ENCODE measurements at regions not wholly inside any gene's neighbourhood (a gene's known extent, or its start where the extent isn't known, plus 50 kb on each side); places are given as distances from the start of the nearest gene placed in this dataset.
A peak's percentile ranks its signal among the peaks of the same experiment; 100 is the strongest.

DNA sequence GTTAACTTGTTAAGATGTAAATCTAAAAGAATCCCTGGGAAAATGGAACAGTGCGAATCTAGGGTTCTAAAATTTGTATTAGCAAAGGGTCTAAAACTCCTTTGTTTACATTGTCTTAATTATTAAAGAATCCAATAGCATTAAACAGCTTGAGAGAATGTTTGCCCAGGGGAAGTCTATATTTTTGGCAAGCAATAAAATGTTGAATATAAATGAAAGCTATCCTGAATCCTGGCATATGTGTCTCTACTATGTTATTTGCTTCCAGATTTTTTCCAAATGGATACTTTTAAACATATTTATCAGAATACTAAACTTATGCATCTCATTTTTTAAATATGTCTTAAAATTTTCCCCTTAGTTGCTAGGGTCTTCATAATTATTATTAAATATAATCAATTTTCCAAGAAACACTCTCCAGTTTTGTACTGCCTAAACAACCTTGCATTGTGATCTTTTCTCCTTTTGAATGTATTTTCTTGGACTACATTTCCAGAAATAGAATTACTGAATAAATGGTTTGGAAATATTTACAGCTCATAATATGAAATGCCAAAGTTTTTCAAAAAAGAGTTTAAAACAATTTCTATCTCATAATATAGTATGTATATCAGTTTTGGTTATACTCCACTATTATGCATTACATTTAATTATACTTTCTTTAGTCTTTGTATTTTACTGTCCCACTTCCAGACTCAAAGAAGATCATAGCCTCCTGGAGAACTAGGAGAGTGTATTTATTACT is 304.8 kb downstream of the USP25 start:
- Histone ChIP-seq H3K27ac (no peak overlapping the region), H3K79me2 (ENCODE audit: insufficient read depth) (no peaks in the 10 kb centered on the region), H3F3A (ENCODE audit: insufficient read depth) (no peaks in the 10 kb centered on the region), H3K9ac (no peak overlapping the region), H3K4me1 (ENCODE audit: insufficient read depth) (no peaks in the 10 kb centered on the region), H3K9me3 (ENCODE audit: low read depth) (no peaks in the 10 kb centered on the region), H3K4me2 (ENCODE audit: unreplicated experiment) (no peak overlapping the region), H2AFZ (0 out of 2 replicates have a peak overlapping the region, but pooled peaks have one; percentile 8), H3K36me3 (ENCODE audit: low read depth) (no peaks in the 10 kb centered on the region), H3K9me2 (ENCODE audit: insufficient read depth) (no peaks in the 10 kb centered on the region; the same call in 1 of the 2 replicates), H3K4me3 (no peak overlapping the region), H4K20me1 (ENCODE audit: insufficient read depth) (no peaks in the 10 kb centered on the region), H3K27me3 (replicated peaks; ENCODE audit: insufficient read depth) (no peaks in the 10 kb centered on the region)
- in situ Hi-C loops (cut with MboI), result no loop called here
- 14 to 20% methylated on average over 1 of the region's 1 CpG for WGBS, 2 experiments (ENCODE audit: low coverage in 1 of 2, low lambda C conversion rate in 2 of 2, missing lambda C conversion rate in 2 of 2)
- no peak for TF ChIP-seq EZH2 (IDR thresholded peaks at IDR 0.05; ENCODE audit: insufficient read depth, poor library complexity, severe bottlenecking)
- no peak for DNase-seq

DNA sequence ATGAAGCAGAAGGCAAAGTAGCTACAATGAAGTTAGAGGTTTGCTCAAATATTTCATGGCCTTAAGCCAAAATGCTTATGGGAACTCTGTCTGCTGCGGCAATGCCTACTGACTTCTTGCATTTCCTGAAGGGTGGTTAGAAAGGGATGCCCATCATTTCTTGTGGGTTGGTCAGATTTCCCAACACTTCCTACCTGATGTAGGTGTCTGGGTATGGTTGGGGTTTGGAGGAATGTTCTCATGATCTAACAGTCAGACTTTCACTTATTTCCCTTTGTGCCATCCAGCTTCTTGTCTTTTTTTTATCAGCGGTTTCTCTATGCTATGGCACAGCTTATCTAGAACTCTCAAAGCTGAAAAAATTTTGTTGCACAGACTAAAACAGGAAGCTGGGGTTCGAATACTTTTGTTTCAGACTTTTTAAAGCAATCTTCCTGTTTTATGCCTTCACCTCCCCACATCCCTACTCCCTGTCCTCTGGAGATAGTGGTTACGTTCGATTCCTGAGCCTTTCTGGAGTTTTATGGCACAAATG is 307.7 kb downstream of the USP25 start:
- Histone ChIP-seq H3K4me1 (ENCODE audit: insufficient read depth) (no peaks in the 10 kb centered on the region), H3K27me3 (replicated peaks; ENCODE audit: insufficient read depth) (no peaks in the 10 kb centered on the region)
- no peak for TF ChIP-seq EZH2phosphoT487 (IDR thresholded peaks at IDR 0.05; ENCODE audit: insufficient read depth, low read depth)
- TF ChIP-seq EZH2 (IDR thresholded peaks at IDR 0.05; ENCODE audit: insufficient read depth, poor library complexity, severe bottlenecking), result no peak

DNA sequence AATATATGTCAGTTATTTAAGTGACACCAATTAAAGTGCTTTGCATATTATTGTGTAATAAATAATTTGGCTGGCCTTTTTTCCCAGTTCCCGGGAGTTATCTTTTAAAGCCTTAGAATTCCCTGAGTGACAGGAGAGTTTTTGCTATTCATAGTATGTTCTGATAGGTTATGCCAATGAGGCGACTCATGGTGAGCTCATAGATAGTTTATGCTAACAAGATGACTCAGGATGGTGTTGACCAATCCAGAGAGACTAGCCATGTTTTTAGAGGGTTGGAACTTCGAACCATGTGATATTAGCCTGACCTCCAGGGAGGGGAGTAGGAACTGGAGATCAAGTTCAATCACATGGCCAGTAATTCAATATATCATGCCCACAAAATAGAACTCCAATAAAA is 310.8 kb downstream of the USP25 start:
- Histone ChIP-seq H4K20me1 (ENCODE audit: insufficient read depth) (no peaks in the 10 kb centered on the region), H3K4me3 (no peak overlapping the region), H3K9me2 (ENCODE audit: insufficient read depth) (no peaks in the 10 kb centered on the region), H3K79me2 (ENCODE audit: insufficient read depth) (no peaks in the 10 kb centered on the region), H3K4me1 (ENCODE audit: insufficient read depth) (no peaks in the 10 kb centered on the region), H2AFZ (no peak overlapping the region), H3F3A (ENCODE audit: insufficient read depth) (no peaks in the 10 kb centered on the region), H3K27me3 (replicated peaks; ENCODE audit: insufficient read depth) (no peaks in the 10 kb centered on the region), H3K9ac (no peak overlapping the region), H3K9me3 (ENCODE audit: low read depth) (no peaks in the 10 kb centered on the region), H3K27ac (no peak overlapping the region), H3K36me3 (ENCODE audit: low read depth) (no peaks in the 10 kb centered on the region), H3K4me2 (ENCODE audit: unreplicated experiment) (no peak overlapping the region)
- 91 to 94% methylated on average over 3 of the region's 3 CpGs for WGBS, 2 experiments (ENCODE audit: low coverage in 1 of 2, low lambda C conversion rate in 2 of 2, missing lambda C conversion rate in 2 of 2)
- DNase-seq, result peak; percentile 44
- TF ChIP-seq EZH2 (IDR thresholded peaks at IDR 0.05; ENCODE audit: insufficient read depth, poor library complexity, severe bottlenecking), result no peak
- TF ChIP-seq EZH2phosphoT487 (IDR thresholded peaks at IDR 0.05; ENCODE audit: insufficient read depth, low read depth), result no peak
- in situ Hi-C loops (cut with MboI), result no loop called here

More for the DNA sequence above, 307.7 kb downstream of the USP25 start:
- Histone ChIP-seq H3K9me3 (ENCODE audit: low read depth) (no peaks in the 10 kb centered on the region), H3K79me2 (ENCODE audit: insufficient read depth) (no peaks in the 10 kb centered on the region), H3K36me3 (ENCODE audit: low read depth) (no peaks in the 10 kb centered on the region), H3K9me2 (ENCODE audit: insufficient read depth) (no peaks in the 10 kb centered on the region), H4K20me1 (ENCODE audit: insufficient read depth) (no peaks in the 10 kb centered on the region), H3K27ac (no peak overlapping the region), H2AFZ (no peak overlapping the region), H3K4me3 (no peak overlapping the region), H3F3A (ENCODE audit: insufficient read depth) (no peaks in the 10 kb centered on the region), H3K9ac (no peak overlapping the region), H3K4me2 (ENCODE audit: unreplicated experiment) (no peak overlapping the region)
- WGBS, 2 experiments (ENCODE audit: low coverage in 1 of 2, low lambda C conversion rate in 2 of 2, missing lambda C conversion rate in 2 of 2), result 86 to 90% methylated on average over 5 of the region's 5 CpGs
- no peak for DNase-seq
- in situ Hi-C loops (cut with MboI), result no loop called here

DNA sequence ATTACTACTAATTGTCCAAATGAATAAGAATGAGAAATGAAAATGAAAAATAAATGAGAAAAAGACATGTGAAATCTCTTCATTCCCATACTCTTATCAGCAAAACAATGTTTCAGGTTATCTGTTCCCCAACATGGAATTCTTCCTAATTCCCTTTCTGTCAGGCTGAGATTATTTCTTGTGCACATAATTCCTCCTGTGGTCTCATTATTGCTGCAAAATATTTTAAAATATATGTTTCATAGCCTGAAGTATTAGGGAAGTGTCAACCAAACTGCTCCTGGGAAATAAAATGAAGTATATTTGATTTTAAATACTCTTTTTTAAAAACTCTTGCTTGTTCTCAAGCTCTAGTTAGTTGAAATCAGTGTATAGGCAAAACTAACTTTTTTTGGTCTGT is 314.9 kb downstream of the USP25 start:
- Histone ChIP-seq H3K4me1 (ENCODE audit: insufficient read depth) (0 out of 2 replicates have a peak, but pooled peaks cover 4% of the 10 kb centered on the region), H3F3A (ENCODE audit: insufficient read depth) (peaks cover 11% of the 10 kb centered on the region), H3K79me2 (ENCODE audit: insufficient read depth) (no peaks in the 10 kb centered on the region), H3K4me2 (ENCODE audit: unreplicated experiment) (no peak overlapping the region), H3K27ac (no peak overlapping the region), H3K9ac (no peak overlapping the region), H3K9me2 (ENCODE audit: insufficient read depth) (no peaks in the 10 kb centered on the region), H3K4me3 (no peak overlapping the region), H3K27me3 (replicated peaks; ENCODE audit: insufficient read depth) (no peaks in the 10 kb centered on the region), H4K20me1 (ENCODE audit: insufficient read depth) (no peaks in the 10 kb centered on the region), H3K36me3 (ENCODE audit: low read depth) (no peaks in the 10 kb centered on the region), H3K9me3 (ENCODE audit: low read depth) (no peaks in the 10 kb centered on the region), H2AFZ (no peak overlapping the region)
- TF ChIP-seq EZH2 (IDR thresholded peaks at IDR 0.05; ENCODE audit: insufficient read depth, poor library complexity, severe bottlenecking) (no peak), EZH2phosphoT487 (IDR thresholded peaks at IDR 0.05; ENCODE audit: insufficient read depth, low read depth) (no peak)
- no peak for DNase-seq
- in situ Hi-C loops (cut with MboI), result no loop called here

Measured in GM23248 (cell line).